D721Med (cell line): ENCODE measurements at regions not wholly inside any gene's neighbourhood (a gene's known extent, or its start where the extent isn't known, plus 50 kb on each side); places are given as distances from the start of the nearest gene placed in this dataset.

ENCODE experiments used
- DNase-seq: peaks from one replicate; pipeline ENCODE4 v3.0.0; 2011; ENCODE audit warnings: low spot score; ENCODE audit not compliant: insufficient read length
- FAIRE-seq: peaks from 2 replicates; lab custom pipeline; 2011; peaks lifted over from hg19 to GRCh38; lab: Jason Lieb, UNC
- TF ChIP-seq, protein P1 (sequence below): IDR thresholded peaks from 2 replicates; pipeline ENCODE4 v1.5.1; 2012; ENCODE audit warnings: mild to moderate bottlenecking, control low read depth; ENCODE audit not compliant: insufficient read depth; ENCODE audit errors: missing control alignments

DNA sequence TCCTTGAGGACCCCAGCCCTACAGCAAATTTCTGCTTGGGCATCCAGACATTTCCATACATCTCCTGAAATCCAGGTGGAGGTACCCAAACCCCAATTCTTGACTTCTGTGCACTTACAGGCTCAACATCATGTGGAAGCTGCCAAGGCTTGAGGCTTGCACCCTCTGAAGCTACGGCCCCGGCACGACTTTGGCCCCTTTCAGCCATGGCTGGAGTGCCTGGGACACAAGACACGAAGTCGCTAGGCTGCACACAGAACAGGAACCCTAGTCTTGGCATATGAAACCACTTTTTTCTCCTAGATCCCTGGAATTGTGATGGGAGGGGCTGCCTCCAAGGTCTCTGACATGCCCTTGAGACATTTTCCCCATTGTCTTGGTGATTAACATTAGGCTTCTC lies 1417.7 kb downstream of the ARAP2 start:
- FAIRE-seq (no peak), DNase-seq (no peak)
- TF ChIP-seq, protein P1, sequence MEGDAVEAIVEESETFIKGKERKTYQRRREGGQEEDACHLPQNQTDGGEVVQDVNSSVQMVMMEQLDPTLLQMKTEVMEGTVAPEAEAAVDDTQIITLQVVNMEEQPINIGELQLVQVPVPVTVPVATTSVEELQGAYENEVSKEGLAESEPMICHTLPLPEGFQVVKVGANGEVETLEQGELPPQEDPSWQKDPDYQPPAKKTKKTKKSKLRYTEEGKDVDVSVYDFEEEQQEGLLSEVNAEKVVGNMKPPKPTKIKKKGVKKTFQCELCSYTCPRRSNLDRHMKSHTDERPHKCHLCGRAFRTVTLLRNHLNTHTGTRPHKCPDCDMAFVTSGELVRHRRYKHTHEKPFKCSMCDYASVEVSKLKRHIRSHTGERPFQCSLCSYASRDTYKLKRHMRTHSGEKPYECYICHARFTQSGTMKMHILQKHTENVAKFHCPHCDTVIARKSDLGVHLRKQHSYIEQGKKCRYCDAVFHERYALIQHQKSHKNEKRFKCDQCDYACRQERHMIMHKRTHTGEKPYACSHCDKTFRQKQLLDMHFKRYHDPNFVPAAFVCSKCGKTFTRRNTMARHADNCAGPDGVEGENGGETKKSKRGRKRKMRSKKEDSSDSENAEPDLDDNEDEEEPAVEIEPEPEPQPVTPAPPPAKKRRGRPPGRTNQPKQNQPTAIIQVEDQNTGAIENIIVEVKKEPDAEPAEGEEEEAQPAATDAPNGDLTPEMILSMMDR: no peak

DNA sequence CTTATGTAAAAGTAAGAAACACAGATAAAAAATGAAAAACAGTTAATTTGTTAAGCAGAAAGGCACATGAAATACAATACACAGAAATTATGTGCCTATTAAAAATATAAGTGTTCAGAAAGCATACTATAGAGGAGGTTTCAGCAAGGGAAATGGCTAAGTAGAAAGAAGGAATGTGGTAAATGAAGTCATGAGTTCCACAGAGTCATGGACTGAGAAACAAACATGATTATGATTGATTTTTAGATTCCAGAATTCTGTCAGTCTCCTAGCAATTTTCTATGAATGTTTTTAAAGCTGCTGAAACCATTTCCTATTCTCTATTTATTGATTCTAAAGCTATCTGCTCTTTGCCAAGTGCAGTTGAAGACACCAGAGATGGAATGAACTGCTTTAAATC lies 1398.4 kb downstream of the ARAP2 start:
- TF ChIP-seq, protein P1: no peak
- FAIRE-seq: no peak

DNA sequence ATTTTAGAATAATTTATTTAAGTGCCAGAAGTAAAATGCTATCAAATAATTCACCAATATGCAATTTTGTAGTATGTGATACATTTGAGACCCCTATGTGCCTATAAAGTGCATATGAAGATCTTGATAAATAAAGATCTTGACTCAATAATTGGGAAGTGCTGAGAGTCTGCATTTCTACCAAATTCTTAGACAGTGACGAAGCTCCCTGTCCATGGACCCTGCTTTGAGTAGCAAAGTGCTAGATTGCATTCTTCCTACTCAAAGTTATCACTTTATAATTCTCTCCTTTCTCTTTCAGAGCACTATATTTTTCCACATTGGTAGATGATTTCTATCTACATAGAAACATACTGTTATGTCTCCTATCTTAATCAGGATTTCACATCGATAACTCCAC lies 1393.9 kb downstream of the ARAP2 start:
- TF ChIP-seq, protein P1: no peak
- FAIRE-seq (no peak), DNase-seq (no peak)

More for the DNA sequence above, 1398.4 kb downstream of the ARAP2 start:
- DNase-seq: no peak

DNA sequence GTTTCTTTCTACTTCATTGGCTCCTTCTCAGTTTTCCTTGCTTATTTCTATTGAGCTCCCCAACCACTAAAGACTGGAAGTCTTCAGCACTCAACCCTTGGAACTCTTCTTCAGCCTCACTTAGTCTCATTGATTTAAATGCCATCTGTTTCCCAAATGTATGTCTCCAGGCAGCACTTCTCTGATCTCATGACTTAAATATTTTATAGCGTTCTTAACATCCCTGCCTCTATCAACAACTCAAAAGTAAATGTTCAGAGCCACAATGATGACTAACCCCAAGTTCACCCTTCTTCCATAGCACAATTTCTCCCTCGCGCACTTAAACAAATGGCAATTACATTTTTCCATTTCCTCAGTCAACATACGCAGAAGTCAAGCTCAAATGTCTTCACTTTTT lies 1393.3 kb downstream of the ARAP2 start:
- FAIRE-seq (no peak), DNase-seq (no peak)
- TF ChIP-seq, protein P1: no peak

DNA sequence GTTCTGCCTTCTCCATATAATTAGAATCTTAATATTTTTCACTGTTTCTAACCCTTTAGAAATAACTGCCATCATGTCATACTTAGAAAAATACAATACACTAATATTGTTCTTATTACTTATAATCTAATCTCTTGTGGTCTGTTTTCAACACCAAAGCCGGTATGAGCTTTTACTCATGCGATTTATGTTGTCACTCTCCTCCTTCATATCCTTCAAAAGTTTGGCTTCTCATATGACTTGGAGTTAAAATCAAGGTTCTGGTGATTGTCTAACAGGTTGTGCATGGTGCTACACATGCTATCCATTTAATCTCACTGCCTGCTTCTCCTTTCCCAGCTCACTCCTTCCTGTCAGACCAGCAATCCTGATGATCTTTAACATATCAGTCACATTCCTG lies 1392.9 kb downstream of the ARAP2 start:
- TF ChIP-seq, protein P1: no peak
- FAIRE-seq (no peak), DNase-seq (no peak)

DNA sequence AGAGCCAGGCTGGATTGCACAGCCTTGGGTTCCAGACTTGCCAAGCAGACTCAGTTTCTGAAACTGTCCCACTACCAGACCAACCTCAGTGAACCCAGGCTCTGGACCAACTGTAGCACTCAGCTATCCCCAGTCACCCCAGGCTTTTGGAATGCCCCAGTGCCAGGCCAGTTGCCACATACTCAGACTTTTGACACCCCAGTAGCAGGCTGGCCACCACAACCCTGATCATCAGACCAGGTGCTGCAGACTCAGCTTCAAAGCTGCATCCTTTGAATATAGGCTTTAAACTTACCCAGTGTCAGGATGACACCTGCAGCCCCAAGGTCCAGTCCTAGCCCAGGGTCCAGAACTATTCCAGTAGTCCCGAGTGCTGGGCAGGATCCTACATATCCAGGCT lies 1389.9 kb downstream of the ARAP2 start:
- TF ChIP-seq, protein P1: no peak
- DNase-seq (no peak), FAIRE-seq (no peak)

DNA sequence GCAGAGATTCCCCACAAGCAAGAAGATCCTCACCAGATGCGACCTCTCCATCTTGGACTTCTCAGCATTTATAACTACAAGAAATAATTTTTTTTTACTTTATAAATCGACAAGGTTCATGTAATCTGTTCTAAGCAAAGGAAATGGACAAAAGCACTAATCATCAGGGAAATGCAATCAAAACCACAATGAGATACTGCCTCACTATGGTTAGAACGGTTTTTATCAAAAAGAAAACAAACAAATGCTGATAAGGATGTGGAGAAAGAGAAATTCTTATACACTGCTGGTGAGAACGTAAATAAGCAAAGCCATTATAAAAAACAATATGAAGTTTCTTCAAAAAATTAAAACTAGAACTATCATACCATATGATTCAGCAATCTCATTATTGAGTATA lies 1382.6 kb downstream of the ARAP2 start:
- FAIRE-seq (no peak), DNase-seq (no peak)
- TF ChIP-seq, protein P1: no peak
